ENCODE measurements at regions not wholly inside any gene's neighbourhood (a gene's known extent, or its start where the extent isn't known, plus 50 kb on each side); places are given as distances from the start of the nearest gene placed in this dataset.

- BruUV-seq (replicated peaks), result no TSS peak
- DNase-seq (ENCODE audit: low read depth, low spot score), result no peak
- ChIA-PET CTCF (interaction anchor here (0.6 to 6.0 kb wide), 15 partner anchors 12 to 291 kb away, joined by 3 to 172 read pairs (median 5); partner anchors contain the start of gene TRIB2), POLR2A (interaction anchor here (0.6 kb wide), 1 partner anchor 772 kb away, joined by 3 read pairs; no protein-coding TSS in a partner anchor)
- TF ChIP-seq POLR2AphosphoS5 (IDR thresholded peaks at IDR 0.05; ENCODE audit: insufficient read depth, low read depth, low read length) (no peak), FOS (IDR thresholded peaks at IDR 0.05; ENCODE audit: borderline replicate concordance, insufficient read depth, low read length) (no peak), EZH2 (IDR thresholded peaks at IDR 0.05; ENCODE audit: borderline replicate concordance, low read depth, low read length, severe bottlenecking) (no peak), JUN (IDR thresholded peaks at IDR 0.05; ENCODE audit: borderline replicate concordance, insufficient read depth, insufficient read length, low read depth) (no peak), GATA2 (IDR thresholded peaks at IDR 0.05; ENCODE audit: insufficient read depth, insufficient read length, low read depth, low read length) (no peak), MYC (IDR thresholded peaks at IDR 0.05; ENCODE audit: low read depth, low read length) (no peak), CTCF (IDR thresholded peaks at IDR 0.05; ENCODE audit: extremely low read depth in 1 of 2, insufficient read depth in 1 of 2, low read depth in 1 of 2, low read length in 2 of 2) (no peak), MAX (IDR thresholded peaks at IDR 0.05; ENCODE audit: insufficient read depth, insufficient read length) (no peak), POLR2A (IDR thresholded peaks at IDR 0.05; ENCODE audit: low read depth, low read length) (no peak)
- Histone ChIP-seq H2AFZ (ENCODE audit: low read depth, low read length) (no peak overlapping the region), H3K9me3 (replicated peaks; ENCODE audit: control insufficient read depth, insufficient read depth, low read length) (no peaks in the 10 kb centered on the region), H3K79me2 (ENCODE audit: control insufficient read depth, insufficient read depth, low read length) (no peaks in the 10 kb centered on the region), H3K36me3 (ENCODE audit: control insufficient read depth in 2 of 2, extremely low read depth in 1 of 2, insufficient read depth in 2 of 2, low read length in 2 of 2) (no peaks in the 10 kb centered on the region), H3K4me2 (ENCODE audit: insufficient read depth, low read length) (no peak overlapping the region), H3K27me3 (ENCODE audit: control insufficient read depth in 2 of 2, insufficient read depth in 2 of 2, low read length in 2 of 2) (no peaks in the 10 kb centered on the region), H3K27ac (ENCODE audit: insufficient read depth, low read depth, low read length) (no peak overlapping the region), H3K9ac (replicated peaks; ENCODE audit: extremely low read depth, insufficient read depth, low read length) (no peak overlapping the region), H3K4me1 (ENCODE audit: control insufficient read depth, extremely low read depth, insufficient read depth, low read length) (peaks cover 19% of the 10 kb centered on the region), H4K20me1 (replicated peaks; ENCODE audit: control insufficient read depth, extremely low read depth, insufficient read depth, low read length) (no peaks in the 10 kb centered on the region), H3K4me3 (replicated peaks in 1 of 3; ENCODE audit: insufficient read depth in 1 of 3, low read depth in 1 of 3, low read length in 3 of 3) (no peak overlapping the region), H3K9me1 (replicated peaks; ENCODE audit: control insufficient read depth, extremely low read depth, insufficient read depth, low read length) (no peaks in the 10 kb centered on the region)
- no peak for FAIRE-seq
- dilution Hi-C loops (cut with MboI; ENCODE audit: extremely low pct_ligation_motif_present, low sequenced_read_pairs) (no loop called here), intact Hi-C loops (cut with micrococcal nuclease) (loop anchor here (2.0 to 5.0 kb wide), 2 partner anchors 256 to 772 kb away; no protein-coding TSS in a partner anchor)
Observed at GRCh38 chr2:12928775-12929401, 212.2 kb downstream of the TRIB2 start.

Data from endothelial cell of umbilical vein (primary cell).